ENCODE measurements at regions not wholly inside any gene's neighbourhood (a gene's known extent, or its start where the extent isn't known, plus 50 kb on each side); places are given as distances from the start of the nearest gene placed in this dataset.
A peak's percentile ranks its signal among the peaks of the same experiment; 100 is the strongest.
"Not testable (repeated sequence)": the region's sequence is repeated elsewhere in the genome, so short reads cannot be mapped to it uniquely, and the experiment has no call there.

- DNase-seq: peak; percentile 18
Measured at GRCh38 chr4:169934794-169935429, 91.3 kb downstream of the MFAP3L start.

DNA sequence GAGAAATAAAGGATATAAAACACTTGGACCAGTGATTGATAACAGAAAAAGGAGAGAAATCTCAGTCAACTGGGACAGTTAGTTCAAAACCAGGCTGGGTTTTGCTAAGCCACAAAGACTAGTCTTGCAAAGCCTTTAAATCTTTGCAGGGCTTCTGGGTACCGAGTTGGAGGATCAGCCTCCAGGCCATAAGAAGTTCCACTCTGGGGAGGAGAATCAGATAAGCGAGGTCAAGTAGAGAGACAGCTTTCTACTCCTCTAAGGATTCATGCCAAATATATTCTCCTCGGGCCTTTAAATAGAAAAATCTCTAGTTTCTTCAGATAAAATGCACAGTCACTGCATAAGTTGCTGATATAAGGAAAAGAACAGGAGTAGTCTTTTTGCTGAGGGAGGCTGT lies 92.7 kb downstream of the MFAP3L start:
- no peak for DNase-seq

DNA sequence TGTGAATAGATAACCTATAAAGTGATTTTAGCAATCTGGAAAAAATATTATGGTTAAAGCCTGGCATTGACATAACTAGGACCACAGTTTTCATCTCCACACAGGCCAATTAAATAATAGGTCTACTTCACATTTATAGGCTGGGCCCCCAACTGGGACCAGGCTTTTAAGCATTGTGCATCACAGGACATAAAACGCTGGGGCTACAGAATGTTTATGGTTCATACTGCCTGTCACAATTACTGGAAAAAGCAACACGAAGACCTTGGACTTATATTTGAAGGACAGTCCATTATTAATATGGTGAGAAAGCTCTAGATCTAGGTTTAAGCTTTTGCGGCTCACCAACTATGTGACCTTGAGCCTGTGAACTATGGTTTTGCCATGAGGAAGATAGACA lies 94.2 kb downstream of the MFAP3L start:
- DNase-seq: no peak

GRCh38 chr4:169930755-169931154 lies 95.4 kb downstream of the MFAP3L start:
- DNase-seq: not testable (repeated sequence)

DNA sequence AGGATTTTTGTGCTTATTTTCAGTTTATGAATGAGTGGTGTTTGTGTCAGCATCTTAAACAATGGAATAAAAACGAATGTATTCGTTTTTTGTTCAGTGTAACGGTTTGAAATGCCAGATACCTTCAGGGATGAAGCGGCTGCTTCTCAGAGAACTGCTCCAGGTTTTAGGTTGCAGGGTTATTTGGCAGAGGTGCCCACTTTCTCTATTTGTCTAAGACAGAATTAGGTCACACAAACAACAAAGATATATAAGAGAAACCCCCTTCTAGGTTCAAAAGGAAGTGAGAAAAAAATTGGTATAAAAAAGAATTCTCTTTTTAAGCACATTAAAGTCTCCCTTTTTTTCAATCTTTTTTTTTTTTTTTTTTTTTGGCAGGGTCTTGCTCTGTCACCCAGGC lies 98.9 kb downstream of the MFAP3L start:
- no peak for DNase-seq

DNA sequence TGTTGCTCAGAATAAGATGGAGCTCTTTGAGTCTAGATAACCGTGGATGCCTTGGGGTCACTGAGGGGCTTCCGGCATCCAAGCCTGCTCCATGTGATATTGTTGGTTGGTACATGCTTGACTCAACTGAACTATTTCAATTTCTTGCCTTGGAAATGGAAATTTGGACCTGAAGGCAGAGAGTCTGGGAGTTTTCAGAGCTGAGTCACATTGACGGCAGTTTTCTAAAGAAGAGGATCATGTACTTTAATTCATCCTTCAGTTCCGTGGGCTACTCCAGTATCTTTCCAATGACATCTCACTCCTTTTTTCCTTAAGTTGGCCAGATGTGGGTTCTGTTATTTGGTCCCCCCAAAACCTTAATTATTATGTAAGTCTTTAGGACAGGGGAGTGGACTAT lies 100.5 kb downstream of the MFAP3L start:
- no peak for DNase-seq

DNA sequence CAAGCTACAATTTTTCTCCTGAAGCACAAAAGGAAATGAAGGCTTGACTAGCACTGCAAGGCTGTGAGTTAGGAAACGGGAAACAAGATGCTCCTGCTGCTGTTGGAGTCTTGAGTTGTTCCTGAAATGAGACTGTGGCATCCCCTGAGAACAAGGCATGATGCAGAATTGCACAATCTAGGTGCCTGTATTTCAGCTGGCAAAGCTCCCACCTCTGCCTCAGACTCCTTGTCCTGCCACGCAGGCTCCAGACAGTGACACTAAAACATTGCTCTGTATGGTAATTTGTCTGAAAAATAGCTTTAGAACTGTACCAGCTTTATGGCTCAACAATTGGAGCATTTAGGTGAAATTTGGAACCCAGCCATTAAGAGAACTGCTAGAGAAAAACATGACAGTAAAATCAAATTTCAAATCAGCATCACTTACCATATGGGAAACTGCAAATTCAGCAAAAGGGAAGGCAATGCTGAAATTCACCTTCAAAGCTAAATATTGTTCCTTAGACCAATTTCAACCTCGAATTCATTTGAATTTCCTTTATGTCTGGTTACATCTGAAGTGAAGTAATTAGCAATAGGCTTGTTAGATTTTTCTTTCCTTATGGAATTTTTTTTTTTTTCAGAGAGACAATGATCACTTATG lies 103.4 kb downstream of the MFAP3L start:
- no peak for DNase-seq

GRCh38 chr4:169921732-169922131 lies 104.5 kb downstream of the MFAP3L start:
- no peak for DNase-seq

DNA sequence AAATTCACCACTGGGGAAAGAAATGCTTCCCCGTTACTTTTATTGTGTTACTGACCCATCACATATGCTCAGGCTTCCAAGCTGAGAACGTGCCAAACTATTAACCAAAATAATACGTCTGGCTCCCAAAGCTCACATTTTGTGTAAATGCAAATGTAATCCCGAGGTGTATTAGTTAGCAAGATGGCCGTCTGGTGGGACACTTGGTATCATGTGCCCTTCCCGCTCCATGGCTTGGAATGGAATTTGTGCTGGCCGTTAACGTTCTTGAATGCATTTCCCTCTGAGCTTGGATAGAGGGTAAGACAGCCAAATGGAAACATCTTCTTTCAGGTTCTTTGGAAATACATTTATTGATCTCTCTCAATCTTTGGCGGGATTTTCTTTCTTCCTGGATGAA lies 105.0 kb downstream of the MFAP3L start:
- DNase-seq: no peak

DNA sequence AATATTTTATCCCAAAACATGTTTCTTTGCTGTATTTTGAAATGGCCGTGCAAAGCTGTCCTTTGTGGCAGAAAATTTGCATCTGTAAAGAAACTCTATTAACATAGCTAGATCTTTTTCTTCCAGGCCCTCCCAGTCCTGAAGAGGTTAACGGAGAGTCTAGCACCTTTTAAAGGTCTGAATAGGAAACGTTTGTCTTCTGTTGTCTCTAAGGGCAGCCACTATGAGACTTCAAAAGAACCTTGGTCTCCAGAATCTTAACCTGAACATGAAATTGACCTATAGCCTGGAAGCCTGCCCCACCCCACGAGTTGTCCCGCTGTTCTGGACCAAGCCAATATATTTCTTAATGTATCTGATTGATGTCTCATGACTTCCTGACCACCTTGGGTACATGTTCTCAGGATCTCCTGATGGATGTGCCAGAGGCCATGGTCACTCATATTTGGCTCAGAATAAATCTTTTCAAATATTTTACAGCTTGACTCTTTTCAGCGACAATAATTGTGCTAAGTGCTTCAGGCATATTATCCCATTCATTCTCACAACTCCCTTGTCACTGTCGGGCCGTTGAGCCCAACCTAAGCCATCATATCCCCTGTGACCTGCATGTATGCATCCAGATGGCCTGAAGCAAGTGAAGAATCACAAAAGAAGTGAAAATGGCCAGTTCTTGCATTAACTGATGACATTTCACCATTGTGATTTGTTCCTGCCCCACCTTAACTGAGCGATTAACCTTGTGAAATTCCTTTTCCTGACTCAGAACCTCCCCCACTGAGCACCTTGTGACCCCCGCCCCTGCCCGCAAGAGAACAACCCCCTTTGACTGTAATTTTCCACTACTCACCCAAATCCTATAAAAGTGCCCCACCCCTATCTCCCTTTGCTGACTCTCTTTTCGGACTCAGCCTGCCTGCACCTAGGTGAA lies 106.7 kb downstream of the MFAP3L start:
- not testable (repeated sequence) for DNase-seq

DNA sequence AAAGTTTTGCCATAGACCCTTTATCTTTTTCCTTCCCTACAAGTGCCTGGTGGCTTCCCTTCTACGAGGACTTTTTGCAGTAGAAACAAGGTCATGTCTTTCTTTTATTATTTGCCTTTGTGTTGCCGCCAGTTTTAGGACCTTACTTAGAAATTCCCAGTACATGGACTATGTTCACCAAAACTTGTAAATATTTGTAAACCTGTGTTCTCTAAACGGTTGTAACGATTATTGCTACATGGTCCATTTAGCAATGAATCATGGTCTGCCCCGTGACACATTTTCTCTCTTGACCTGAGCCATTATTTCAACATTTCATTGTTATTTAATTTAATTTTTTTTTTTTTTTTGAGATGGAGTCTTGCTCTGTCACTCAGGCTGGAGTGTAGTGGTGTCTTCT lies 110.7 kb downstream of the MFAP3L start:
- DNase-seq: no peak

- DNase-seq: no peak
Measured at GRCh38 chr4:169914866-169915265, 111.3 kb downstream of the MFAP3L start.

GRCh38 chr4:169912996-169913395 lies 113.2 kb downstream of the MFAP3L start:
- DNase-seq: no peak

GRCh38 chr4:169909897-169910296 lies 116.3 kb downstream of the MFAP3L start:
- no peak for DNase-seq

DNA sequence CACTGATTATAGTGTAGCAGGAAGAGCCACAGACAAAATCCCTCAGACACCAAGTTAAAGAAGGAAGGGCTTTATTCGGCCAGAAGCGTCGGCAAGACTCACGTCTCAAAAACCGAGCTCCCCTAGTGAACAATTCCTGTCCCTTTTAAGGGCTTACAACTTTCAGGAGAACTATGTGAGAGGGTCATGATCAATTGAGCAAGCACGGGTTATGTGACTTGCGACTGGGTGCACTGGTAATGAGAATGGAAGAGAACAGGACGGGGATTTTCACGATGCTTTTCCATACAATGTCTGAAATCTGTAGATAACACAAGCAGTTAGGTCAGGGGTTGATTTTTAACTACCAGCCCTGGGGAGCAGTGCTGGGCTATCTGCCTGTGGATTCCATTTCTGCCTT lies 116.7 kb downstream of the MFAP3L start:
- DNase-seq: no peak

DNA sequence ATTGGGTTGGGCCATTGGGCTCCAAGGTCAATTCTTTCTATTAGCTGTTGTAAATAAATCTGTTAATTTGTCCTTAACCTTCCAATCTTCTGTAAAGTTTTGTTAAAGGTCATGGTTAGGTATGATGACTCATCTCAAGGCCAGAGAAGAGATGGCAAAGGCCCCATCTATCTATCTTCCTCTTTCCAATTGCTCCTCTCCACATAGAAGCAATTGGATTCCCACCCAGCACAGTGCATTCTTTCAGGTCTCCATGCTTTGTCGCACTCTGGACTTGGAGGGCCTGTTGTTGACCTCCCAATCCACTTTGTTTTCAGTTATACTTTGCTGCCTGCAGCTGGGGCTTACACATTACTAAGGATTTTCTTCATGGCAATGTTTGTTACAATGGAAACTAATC lies 118.5 kb downstream of the MFAP3L start:
- no peak for DNase-seq

GRCh38 chr4:169906821-169907220 lies 119.4 kb downstream of the MFAP3L start:
- no peak for DNase-seq

GRCh38 chr4:169906104-169906503 lies 120.1 kb downstream of the MFAP3L start:
- DNase-seq: no peak

DNA sequence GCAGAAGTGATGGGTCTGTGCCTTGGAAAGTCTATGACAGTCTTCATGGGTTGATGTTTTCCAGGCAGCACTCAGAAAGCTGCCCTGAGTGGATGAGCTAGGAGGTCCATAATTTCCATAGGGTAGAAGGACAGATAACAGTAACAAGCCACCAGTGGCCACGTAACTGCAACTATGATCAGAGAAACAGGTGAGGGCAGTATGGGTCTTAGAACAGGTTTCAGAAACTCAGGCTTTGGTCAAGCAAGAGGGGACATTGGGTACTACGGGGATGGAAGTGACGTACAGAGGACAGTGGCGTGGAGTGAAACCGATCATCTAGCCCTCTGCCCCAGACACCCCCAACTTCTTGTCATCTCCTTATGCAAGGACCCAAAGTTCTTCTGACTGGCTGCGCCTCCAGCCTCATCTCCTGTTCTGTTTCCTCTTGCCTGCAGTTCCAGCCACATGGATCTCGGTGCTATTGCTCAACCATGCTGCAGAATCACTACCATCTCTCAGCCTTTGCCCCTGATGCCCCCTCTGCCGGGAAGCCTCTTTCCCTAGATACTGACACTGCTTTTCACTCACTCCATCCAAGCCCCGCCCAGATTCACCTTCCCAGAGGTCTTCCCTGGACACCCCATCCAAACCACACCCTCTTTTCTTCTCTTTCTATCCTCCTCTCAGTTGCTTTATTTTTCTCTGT lies 123.4 kb downstream of the MFAP3L start:
- no peak for DNase-seq

GRCh38 chr4:169900241-169900845 lies 125.9 kb downstream of the MFAP3L start:
- DNase-seq: no peak

GRCh38 chr4:169899295-169899694 lies 126.9 kb downstream of the MFAP3L start:
- no peak for DNase-seq

GRCh38 chr4:169898095-169898494 lies 128.1 kb downstream of the MFAP3L start:
- no peak for DNase-seq

GRCh38 chr4:169894767-169895166 lies 131.4 kb downstream of the MFAP3L start:
- DNase-seq: not testable (repeated sequence)
